Sigmoid colon (tissue), 6 donors: ENCODE measurements at regions not wholly inside any gene's neighbourhood (a gene's known extent, or its start where the extent isn't known, plus 50 kb on each side); places are given as distances from the start of the nearest gene placed in this dataset.
"Not testable (repeated sequence)": the region's sequence is repeated elsewhere in the genome, so short reads cannot be mapped to it uniquely, and the experiment has no call there.

ENCODE experiments used
- DNase-seq: peaks from one replicate; pipeline ENCODE4 v3.0.0-alpha.2; 2019
- H3K27ac ChIP-seq, 4 donors: fragments of 200-600 bp; sonication (generic); one replicate each; pipeline ENCODE4 v1.5.1; 2016 to 2019; ENCODE audit warnings: mild to moderate bottlenecking in 1 of 4
- H3K27me3 ChIP-seq, 3 donors: fragments of 200-600 bp; sonication (generic); one replicate each; pipeline ENCODE4 v1.5.1; 2019; ENCODE audit warnings: mild to moderate bottlenecking in 1 of 3
- H3K36me3 ChIP-seq, 4 donors: fragments of 200-600 bp; sonication (generic); one replicate each; pipeline ENCODE4 v1.5.1; 2016 to 2019
- H3K4me1 ChIP-seq, 4 donors: fragments of 200-600 bp; sonication (generic); one replicate each; pipeline ENCODE4 v1.5.1; 2017 to 2019
- H3K4me3 ChIP-seq, 4 donors: fragments of 200-600 bp; sonication (generic); one replicate each; pipeline ENCODE4 v1.5.1; 2017 to 2019; ENCODE audit warnings: mild to moderate bottlenecking in 2 of 4, moderate library complexity in 1 of 4
- H3K9me3 ChIP-seq, 4 donors: fragments of 200-600 bp in 3 of 4; sonication (generic) in 3 of 4; one replicate each; pipeline versions ENCODE4 v1.5.1 to v1.6.1; 2013 to 2019
- EP300 ChIP-seq, 4 donors: sonication (generic); formaldehyde crosslinking; IDR thresholded peaks; one replicate each; pipeline ENCODE4 v1.6.1; 2017; ENCODE audit warnings: antibody characterized with exemption in 4 of 4
- POLR2A ChIP-seq, 2 donors: fragments of 450-650 bp; IDR thresholded peaks; one replicate each; pipeline ENCODE4 v1.6.1; 2016; ENCODE audit warnings: antibody characterized with exemption in 2 of 2, mild to moderate bottlenecking in 2 of 2, moderate library complexity in 2 of 2
- POLR2AphosphoS5 ChIP-seq, 4 donors: sonication (generic); formaldehyde crosslinking; IDR thresholded peaks; one replicate each; pipeline ENCODE4 v1.6.1; 2017; ENCODE audit warnings: antibody characterized with exemption in 4 of 4
- WGBS, 2 donors: extraction: QIAGEN DNeasy Blood & Tissue Kit; methylation state at CpG; one replicate each; pipeline ENCODE4 v1.1.7; 2013; 5-methylcytosine and 5-hydroxymethylcytosine counted together
- intact Hi-C: fragments of 100-400 bp; cut with DNase I; formaldehyde crosslinking; loops from one replicate; pipeline ENCODE4 v1.15.1; 2023
- TF ChIP-seq, protein P1 (sequence below), 4 experiments: fragments of 450-650 bp in 3 of 4; fragments of 200-600 bp in 1 of 4; IDR thresholded peaks; one replicate each; pipeline ENCODE4 v1.5.1; 2016 to 2019; ENCODE audit warnings: antibody characterized with exemption in 4 of 4, mild to moderate bottlenecking in 3 of 4, moderate library complexity in 2 of 4
- donor health status: healthy with polysubstance abuse.
- donor health status: healthy.

DNA sequence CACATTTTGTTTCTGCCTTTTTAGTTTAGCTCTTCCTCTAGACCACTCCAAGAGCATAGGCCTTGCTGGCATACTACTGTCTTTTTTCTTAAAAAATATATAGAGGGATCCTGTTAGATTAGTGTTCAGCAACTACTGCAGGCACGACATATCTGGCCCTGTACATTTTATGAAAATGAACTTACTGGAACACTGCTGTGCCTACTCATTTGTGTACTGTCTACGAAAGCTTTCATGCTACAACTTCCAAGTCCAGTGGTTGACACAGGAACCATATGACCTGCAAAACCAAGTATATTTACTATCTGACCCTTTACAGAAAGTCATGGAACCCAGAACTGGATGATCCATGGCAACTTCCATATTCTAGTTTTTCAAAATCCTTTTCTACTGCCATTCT, 66.6 kb upstream of the SPTLC3 start:
- DNase-seq, result no peak
- no peak overlapping the region for H3K27ac ChIP-seq
- H3K27me3 ChIP-seq, result no peaks in the 10 kb centered on the region
- intact Hi-C loops, result no loop called here
- 70 to 73% methylated on average over 2 of the region's 2 CpGs for WGBS, 2 donors
- no peaks in the 10 kb centered on the region for H3K36me3 ChIP-seq
- no peaks in the 10 kb centered on the region for H3K9me3 ChIP-seq
- TF ChIP-seq POLR2AphosphoS5 (IDR thresholded peaks at IDR 0.05), result no peak
- TF ChIP-seq POLR2A (IDR thresholded peaks at IDR 0.05), result no peak
- H3K4me3 ChIP-seq, result no peak overlapping the region
- H3K4me1 ChIP-seq, result no peaks in the 10 kb centered on the region

DNA sequence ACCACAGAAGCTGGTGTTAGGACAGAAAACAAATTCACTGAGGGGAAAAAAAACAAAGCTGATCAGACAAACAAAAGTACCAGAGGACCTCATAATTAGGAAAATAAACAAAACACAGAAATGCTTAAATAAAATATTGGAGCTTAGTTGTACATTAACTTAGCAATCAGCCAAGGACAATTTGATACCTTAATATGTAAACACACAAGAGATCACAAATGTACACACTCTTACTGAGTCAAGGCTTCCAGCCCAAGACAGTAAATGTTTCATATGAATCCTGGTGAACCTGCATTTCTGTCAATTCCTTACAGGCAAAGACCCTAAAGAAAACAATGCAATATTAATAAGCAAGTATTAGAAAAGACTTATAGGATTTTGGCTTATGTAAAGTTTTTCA, 62.0 kb upstream of the SPTLC3 start:
- TF ChIP-seq POLR2A (IDR thresholded peaks at IDR 0.05) (no peak), EP300 (IDR thresholded peaks at IDR 0.05) (no peak), POLR2AphosphoS5 (IDR thresholded peaks at IDR 0.05) (no peak)
- TF ChIP-seq, protein P1, sequence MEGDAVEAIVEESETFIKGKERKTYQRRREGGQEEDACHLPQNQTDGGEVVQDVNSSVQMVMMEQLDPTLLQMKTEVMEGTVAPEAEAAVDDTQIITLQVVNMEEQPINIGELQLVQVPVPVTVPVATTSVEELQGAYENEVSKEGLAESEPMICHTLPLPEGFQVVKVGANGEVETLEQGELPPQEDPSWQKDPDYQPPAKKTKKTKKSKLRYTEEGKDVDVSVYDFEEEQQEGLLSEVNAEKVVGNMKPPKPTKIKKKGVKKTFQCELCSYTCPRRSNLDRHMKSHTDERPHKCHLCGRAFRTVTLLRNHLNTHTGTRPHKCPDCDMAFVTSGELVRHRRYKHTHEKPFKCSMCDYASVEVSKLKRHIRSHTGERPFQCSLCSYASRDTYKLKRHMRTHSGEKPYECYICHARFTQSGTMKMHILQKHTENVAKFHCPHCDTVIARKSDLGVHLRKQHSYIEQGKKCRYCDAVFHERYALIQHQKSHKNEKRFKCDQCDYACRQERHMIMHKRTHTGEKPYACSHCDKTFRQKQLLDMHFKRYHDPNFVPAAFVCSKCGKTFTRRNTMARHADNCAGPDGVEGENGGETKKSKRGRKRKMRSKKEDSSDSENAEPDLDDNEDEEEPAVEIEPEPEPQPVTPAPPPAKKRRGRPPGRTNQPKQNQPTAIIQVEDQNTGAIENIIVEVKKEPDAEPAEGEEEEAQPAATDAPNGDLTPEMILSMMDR (IDR thresholded peaks at IDR 0.05), result no peak
- H3K27ac ChIP-seq, result no peak overlapping the region
- DNase-seq, result no peak
- H3K4me1 ChIP-seq, result no peaks in the 10 kb centered on the region
- H3K9me3 ChIP-seq, result no peaks in the 10 kb centered on the region
- no peaks in the 10 kb centered on the region for H3K27me3 ChIP-seq
- H3K4me3 ChIP-seq, result no peak overlapping the region
- intact Hi-C loops, result no loop called here
- H3K36me3 ChIP-seq, result no peaks in the 10 kb centered on the region

DNA sequence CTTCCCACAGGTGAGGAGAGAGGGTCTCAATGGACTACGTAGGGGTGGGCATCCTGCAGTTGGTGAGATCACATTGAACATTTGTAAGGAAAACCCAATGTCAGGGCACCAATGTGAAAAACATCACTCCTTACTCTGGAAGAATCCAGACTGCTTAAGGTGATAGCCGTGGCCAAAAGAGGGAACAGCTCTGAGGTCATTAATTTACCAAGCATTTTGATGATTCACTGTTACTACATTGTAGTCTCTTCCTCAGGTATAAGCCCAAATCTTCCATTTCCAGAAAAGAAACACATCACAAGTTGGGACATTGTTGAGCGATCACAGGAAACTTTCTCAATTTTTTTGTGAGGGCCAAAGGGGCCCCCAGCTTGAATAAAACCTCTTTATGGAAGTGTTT, 61.1 kb upstream of the SPTLC3 start:
- Histone ChIP-seq H3K27me3 (no peaks in the 10 kb centered on the region), H3K36me3 (no peaks in the 10 kb centered on the region), H3K9me3 (no peaks in the 10 kb centered on the region), H3K27ac (no peak overlapping the region), H3K4me1 (no peaks in the 10 kb centered on the region), H3K4me3 (no peak overlapping the region)
- intact Hi-C loops, result no loop called here
- no peak for DNase-seq
- whole genome bisulfite sequencing, 2 donors, result 88 to 90% methylated on average over 3 of the region's 3 CpGs
- TF ChIP-seq EP300 (IDR thresholded peaks at IDR 0.05) (no peak), POLR2A (IDR thresholded peaks at IDR 0.05) (no peak), POLR2AphosphoS5 (IDR thresholded peaks at IDR 0.05) (no peak)
- TF ChIP-seq, protein P1 (IDR thresholded peaks at IDR 0.05), result no peak

DNA sequence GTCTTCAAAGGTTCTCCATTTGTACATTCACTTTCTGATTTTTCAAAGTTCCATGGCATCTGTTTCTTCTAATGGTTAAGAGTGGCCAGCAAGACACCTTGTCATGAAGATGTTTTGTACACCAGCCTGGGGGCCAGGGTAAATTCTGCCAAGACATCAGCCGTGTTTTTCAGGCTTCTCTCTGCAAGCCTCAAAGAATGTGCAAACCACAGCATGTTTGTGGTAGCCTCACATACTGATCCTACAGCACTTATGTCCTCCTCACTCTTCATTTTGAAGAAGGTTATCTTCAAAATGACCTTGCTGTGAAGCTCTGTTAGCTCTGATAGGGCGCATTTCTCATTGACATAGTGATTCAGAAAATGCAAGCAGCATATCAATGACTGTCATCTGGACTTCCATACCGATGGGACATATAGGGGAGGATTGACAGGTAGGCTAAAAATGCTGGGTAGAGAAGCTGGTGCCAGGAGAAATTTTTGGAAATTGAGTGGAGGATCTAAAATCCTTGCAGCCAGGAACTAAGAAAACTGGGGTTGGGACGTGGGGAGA, 59.3 kb upstream of the SPTLC3 start:
- Histone ChIP-seq H3K27me3 (no peaks in the 10 kb centered on the region), H3K9me3 (no peaks in the 10 kb centered on the region), H3K4me1 (no peaks in the 10 kb centered on the region), H3K36me3 (no peaks in the 10 kb centered on the region), H3K4me3 (no peak overlapping the region), H3K27ac (no peak overlapping the region)
- no peak for DNase-seq
- intact Hi-C loops, result no loop called here
- no peak for TF ChIP-seq POLR2A (IDR thresholded peaks at IDR 0.05)
- no peak for TF ChIP-seq POLR2AphosphoS5 (IDR thresholded peaks at IDR 0.05)
- TF ChIP-seq EP300 (IDR thresholded peaks at IDR 0.05), result no peak
- TF ChIP-seq, protein P1 (IDR thresholded peaks at IDR 0.05), result no peak
- WGBS, 2 donors, result 83 to 88% methylated on average over 4 of the region's 4 CpGs

DNA sequence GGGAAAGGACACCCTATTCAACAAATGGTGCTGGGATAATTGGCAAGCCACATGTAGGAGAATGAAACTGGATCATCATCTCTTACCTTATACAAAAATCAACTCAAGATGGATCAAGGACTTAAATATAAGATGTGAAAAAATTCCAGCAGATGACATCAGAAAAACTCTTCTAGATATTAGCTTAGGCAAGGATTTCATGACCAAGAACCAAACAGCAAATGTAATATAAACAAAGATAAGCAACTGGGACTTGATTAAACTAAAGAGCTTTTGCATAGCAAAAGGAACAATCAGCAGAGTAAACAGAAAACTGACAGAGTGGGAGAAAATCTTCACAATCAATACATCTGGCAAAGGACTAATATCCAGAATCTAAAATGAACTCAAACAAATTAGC, 54.5 kb upstream of the SPTLC3 start:
- H3K4me3 ChIP-seq, H3K36me3 ChIP-seq, H3K9me3 ChIP-seq, H3K27ac ChIP-seq, DNase-seq, H3K4me1 ChIP-seq, H3K27me3 ChIP-seq, intact Hi-C loops: not testable (repeated sequence)

DNA sequence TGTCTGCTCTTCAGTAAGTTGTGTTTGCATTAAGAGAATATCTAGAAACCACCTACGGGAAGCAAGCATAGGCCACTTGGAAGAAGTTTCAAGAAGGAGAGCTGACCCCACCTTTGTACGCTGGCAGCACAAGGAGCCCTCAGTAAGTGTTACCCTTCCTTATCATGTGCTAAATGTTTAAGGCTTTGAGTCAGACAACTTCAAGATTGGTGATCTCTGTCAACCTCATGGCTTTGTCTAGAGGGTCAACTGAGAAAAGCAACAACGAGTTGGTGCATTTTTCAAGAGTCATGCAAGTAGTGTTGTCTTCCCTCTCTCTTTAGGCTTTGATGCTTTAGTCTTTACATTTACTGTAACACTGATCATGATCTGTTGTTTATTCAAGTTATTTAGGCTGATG, 53.2 kb upstream of the SPTLC3 start:
- intact Hi-C loops, result no loop called here
- TF ChIP-seq POLR2A (IDR thresholded peaks at IDR 0.05) (no peak), POLR2AphosphoS5 (IDR thresholded peaks at IDR 0.05) (no peak)
- TF ChIP-seq, protein P1 (IDR thresholded peaks at IDR 0.05), result no peak
- no peaks in the 10 kb centered on the region for H3K36me3 ChIP-seq

More for the DNA sequence above, 53.2 kb upstream of the SPTLC3 start:
- peak; percentile 52 for DNase-seq
- WGBS, 2 donors, result 84 to 90% methylated on average over 3 of the region's 3 CpGs
- Histone ChIP-seq H3K27ac (no peak overlapping the region), H3K4me3 (no peak overlapping the region), H3K27me3 (no peaks in the 10 kb centered on the region), H3K9me3 (no peaks in the 10 kb centered on the region), H3K4me1 (no peaks in the 10 kb centered on the region)
